NB4 (cell line): ENCODE measurements at regions not wholly inside any gene's neighbourhood (a gene's known extent, or its start where the extent isn't known, plus 50 kb on each side); places are given as distances from the start of the nearest gene placed in this dataset.

Source experiments
- POLR2A ChIP-seq: IDR thresholded peaks from 2 replicates; pipeline ENCODE4 v1.6.1; 2011; ENCODE audit warnings: mild to moderate bottlenecking; ENCODE audit not compliant: insufficient read length; ENCODE audit errors: extremely low read depth
- TF ChIP-seq, protein P1 (sequence below): IDR thresholded peaks from one replicate; pipeline ENCODE4 v1.5.1; 2012; ENCODE audit warnings: low read depth, low read length

DNA sequence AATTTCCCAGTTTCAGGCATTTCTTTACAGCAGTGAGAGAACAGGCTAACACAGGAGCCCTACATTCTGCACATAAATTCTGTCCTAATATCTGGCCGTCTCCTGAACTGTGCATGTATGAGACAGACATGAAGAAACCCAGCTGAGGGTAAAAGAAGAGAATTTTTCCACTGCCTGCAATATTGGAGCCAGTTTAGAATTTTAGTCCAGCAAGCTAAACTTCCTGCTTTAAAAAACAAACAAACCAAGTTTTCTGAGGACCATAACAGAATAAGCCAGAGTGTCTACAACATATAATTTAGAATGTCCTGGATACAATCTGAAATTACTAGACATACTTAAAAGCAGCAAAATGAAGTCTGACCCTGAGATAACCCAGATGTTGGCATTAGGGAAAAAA, 215.1 kb upstream of the KLHL29 start:
- TF ChIP-seq, protein P1, sequence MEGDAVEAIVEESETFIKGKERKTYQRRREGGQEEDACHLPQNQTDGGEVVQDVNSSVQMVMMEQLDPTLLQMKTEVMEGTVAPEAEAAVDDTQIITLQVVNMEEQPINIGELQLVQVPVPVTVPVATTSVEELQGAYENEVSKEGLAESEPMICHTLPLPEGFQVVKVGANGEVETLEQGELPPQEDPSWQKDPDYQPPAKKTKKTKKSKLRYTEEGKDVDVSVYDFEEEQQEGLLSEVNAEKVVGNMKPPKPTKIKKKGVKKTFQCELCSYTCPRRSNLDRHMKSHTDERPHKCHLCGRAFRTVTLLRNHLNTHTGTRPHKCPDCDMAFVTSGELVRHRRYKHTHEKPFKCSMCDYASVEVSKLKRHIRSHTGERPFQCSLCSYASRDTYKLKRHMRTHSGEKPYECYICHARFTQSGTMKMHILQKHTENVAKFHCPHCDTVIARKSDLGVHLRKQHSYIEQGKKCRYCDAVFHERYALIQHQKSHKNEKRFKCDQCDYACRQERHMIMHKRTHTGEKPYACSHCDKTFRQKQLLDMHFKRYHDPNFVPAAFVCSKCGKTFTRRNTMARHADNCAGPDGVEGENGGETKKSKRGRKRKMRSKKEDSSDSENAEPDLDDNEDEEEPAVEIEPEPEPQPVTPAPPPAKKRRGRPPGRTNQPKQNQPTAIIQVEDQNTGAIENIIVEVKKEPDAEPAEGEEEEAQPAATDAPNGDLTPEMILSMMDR: no peak
- no peak for TF ChIP-seq POLR2A
